Fibroblast of peridontal ligament (primary cell): ENCODE measurements at regions not wholly inside any gene's neighbourhood (a gene's known extent, or its start where the extent isn't known, plus 50 kb on each side); places are given as distances from the start of the nearest gene placed in this dataset.
"Not testable (repeated sequence)": the region's sequence is repeated elsewhere in the genome, so short reads cannot be mapped to it uniquely, and the experiment has no call there.

ENCODE experiments used
- DNase-seq: peaks from one replicate; pipeline ENCODE4 v3.0.0-alpha.2; 2010; ENCODE audit errors: extremely low read depth

DNA sequence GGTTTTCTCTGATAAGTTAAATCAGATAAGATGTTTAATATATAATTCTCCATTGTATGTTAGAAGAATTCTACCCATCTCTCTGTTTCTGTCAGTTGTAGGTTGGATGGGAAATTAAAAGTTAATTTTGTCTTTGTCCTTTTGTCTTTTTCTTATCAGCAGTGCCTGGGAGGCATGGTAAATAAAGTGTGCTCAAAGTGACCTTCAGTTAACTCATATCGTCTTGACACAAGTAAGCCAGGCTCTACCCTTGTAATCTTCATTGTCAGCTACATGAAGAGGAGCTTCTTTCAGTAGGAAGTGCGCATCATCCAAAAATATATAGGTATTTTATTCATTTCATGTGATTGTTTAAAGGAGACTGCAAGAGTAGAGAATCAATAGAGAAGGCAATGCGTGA, 138.9 kb upstream of the NRIP1 start:
- no peak for DNase-seq

DNA sequence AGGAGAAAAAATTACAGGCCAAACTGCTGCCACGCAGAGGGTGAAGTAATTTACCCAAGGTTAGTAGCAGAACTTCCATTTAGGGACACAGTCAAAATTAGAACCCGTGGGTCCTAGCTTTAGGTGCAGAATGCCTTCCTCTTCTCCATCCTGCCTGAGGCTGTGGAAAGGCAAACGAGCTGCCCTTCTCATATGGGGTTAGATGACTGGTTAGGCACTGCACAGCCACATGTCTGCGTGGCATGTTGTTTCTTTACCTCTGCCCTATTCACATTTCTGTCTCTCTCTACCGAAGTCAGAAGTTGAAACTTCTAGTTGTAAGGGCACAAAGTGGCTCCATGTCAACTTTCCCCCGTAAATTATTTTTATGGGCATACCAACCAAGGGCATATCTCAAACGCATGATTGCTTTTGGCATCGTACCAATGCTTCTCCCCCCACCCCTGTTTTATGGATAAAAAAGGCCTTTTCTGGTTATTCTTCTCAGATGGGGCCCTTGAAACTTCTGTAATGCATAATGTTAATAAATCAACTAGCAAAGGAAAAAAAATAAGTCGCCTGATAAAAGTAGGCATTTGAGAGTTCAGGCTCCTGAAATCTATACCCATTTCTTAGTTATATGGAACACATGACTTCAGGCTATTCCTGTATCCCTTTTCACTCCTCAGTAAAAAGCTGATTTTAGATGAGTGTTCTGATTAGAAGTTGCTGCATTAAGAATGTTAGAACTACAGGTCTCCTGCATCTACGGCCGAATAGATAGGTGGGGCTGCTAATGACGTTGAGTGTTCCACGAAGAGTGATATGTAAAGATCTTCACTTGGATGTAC, 139.6 kb upstream of the NRIP1 start:
- no peak for DNase-seq

DNA sequence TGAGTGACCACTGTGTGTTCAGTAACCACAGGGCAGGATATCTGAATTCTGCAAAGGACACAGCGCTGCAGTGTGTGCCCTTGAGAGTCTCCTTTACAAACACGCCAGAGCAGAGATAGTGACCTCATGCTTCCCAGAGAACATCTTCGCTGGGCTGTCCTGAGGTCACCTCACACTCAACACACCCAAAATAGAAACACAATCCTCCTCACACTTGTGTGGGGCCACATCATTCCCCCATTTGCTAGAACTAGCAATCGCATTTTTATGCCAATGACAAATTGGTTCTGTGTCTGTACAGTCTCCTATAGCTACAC, 140.1 kb upstream of the NRIP1 start:
- no peak for DNase-seq

DNA sequence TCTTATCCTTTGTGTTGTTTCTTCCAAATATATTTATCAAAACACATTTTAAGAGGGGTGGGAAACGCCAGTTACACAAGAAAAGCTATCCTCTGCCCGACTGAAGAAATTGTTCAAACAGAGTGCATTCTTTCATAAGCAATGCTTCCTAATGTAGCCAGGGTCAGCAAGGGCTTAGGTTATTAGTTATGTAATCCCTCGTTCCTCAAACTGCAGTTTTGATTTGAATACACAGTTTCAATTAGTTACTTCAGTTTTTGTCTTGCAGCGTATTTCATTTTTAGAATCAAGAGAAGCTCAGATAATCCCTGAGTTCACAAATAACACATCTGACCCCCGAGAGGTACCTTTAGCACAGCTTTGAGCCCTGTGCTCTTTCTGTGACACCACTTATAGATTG, 141.7 kb upstream of the NRIP1 start:
- no peak for DNase-seq

DNA sequence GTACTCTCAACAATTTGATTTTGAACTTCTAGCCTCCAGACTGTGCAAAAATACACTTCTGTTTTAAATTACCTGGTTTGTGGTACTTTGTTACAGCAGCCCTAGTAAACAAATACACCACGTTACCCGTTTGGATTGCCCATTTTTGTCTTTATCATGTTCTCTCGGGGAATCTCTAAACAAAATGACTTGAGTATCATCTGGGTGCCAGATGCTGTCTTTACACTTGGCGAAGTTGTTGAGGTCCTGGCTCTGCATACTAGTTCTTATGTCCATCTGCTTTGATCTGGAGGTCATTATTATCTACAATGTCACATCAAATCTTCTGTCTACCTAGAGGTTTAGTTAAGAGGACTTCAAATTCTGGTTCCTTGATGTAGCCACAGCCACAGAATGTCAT, 142.4 kb upstream of the NRIP1 start:
- DNase-seq: no peak

DNA sequence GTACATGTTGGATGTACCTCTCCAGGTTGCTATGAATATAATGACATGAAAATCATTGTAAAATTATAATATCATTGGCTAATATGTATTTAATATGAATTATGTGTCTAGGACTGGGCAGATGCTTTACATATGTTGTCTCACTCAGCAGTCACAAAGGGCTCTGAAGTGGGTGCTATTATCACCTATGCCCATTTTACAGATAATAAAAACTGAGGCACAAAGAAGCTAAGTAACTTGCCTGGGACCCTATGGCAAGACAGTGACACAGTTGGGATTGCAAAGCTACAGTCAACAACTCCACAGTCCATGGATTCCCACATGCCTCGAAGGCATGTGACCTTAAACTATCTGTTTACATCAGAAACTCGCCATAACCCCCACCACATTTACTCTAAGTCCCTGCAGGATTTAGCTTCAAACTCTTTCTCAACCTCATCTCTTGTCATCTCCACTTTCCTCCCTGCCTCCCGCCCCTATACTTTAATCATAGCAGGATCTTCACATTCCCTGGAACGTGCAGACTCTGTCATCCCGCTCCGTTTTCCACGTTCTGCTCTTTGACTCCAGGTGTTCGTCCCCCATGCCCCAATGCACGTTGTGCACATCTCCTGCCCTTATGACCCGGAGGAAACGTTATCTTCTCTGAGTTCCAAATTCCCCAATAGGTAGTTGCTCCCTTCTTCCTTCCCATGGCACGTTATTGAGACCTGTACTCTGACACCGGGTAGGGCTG, 143.0 kb upstream of the NRIP1 start:
- DNase-seq: no peak

DNA sequence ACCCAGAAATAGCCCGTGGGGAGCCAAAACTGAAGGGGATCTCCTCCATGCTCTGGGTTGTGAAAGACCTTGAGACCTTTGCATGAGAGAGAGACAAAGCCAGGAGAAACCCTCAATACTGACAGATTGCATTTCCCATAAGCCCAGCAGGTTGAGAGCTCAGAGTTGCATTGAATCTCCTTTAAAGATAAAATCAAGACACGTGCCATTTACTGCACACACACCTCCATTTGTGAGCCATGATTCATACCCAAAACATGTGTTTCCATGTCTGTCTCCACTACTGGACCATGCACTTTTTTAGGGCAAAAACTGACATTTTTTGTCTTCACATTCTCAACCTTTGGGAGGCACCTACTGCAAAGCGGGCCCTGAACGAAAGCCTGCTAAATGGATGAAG, 144.0 kb upstream of the NRIP1 start:
- DNase-seq: no peak

DNA sequence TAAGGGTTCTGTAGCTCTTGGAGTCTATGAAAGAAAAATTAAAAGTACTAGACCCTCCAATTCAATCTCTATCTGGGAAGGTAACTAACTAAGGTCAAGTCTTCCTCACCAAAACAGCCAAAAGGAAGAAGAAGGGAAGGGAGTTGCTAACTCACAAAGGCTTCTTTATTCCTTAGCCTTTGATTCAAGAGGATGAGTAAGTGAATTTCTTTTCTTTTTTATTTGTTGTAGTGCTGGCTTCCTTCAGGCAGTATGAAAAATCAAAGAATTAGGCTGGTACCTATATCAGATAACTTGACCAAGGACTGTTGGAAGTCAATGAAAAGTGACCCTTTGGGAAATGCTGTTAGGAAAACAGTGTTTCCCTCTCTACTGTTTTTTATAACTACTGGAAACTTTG, 144.4 kb upstream of the NRIP1 start:
- DNase-seq: no peak

DNA sequence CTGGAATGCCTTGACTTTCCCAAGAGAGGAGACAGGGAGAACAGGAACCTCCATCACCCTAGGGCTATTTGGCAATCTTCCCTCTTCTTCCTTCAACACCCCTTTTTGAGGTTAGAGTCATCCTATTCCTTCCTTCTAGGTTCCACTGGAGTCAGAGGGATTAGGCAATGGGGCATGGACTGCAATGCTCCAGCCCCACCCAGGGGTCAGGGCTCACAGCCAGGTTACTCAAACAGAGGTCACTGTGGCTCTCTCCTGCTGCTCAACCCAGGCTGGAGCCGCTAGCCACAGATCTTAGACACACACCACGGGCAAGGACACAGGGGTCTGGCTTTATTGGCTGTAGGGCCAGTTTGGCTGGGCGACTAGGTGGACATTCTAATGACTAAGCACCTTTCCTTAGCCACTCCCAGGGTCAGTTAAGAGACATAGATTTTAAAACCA, 145.5 kb upstream of the NRIP1 start:
- peak; percentile 5 for DNase-seq

DNA sequence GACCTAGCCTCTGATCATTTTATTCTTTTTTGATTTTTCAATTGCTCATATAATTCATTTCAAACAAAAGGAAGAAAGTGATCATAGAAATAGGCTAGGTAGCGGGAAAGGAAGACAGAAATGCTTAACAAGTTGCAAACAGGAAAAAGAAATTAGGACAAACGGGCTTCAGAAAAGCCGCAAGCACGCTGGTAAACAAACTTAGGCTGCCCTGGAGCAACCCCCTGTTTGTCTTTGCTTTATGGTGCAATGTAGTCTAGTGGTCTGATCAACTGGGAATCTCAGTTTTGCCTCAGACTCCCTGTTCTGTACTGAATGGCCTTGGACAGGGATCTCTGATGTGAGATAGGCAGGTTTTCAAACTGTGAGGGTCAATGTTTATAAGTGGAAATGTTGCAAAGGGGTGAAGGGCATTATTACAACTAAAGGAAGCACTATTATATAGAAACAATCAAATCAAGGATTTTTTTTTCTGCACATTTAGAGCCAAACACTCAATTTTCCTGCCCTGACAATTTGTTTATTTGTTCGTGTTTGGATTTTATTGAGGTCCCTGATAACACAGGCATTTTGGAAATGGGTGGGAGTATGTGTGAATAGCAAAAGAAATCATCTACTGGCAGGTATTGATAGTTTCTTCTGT, 146.8 kb upstream of the NRIP1 start:
- no peak for DNase-seq

DNA sequence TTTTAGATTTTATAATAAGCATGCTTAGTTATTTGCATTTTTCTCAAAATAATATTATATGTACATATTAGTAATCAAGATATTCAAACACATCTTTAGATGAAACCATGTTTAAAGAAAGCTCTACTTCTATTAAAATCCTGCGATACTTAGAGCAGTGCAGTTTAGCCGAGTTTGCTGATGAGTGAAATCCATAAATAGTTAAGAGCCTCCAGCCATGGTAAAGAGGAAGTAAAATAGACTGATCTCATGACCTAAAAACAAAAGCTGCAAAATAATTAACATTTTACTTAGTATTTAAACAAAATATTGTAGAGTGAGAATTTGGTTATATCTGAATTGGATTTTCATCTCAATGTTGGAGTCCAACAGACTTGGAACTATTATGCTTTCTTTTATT, 147.4 kb upstream of the NRIP1 start:
- no peak for DNase-seq

DNA sequence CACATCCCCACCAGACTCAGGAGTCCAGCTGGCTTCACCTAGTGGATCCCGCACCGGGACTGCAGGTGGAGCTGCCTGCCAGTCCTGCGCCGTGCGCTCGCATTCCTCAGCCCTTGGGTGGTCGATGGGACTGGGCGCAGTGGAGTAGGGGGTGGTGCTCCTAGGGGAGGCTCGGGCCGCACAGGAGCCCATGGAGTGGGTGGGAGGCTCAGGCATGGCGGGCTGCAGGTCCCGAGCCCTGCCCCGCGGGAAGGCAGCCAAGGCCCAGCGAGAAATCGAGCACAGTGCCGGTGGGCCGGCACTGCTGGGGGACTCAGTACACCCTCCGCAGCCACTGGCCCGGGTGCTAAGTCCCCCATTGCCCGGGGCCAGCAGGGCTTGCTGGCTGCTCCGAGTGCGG, 153.7 kb upstream of the NRIP1 start:
- DNase-seq: not testable (repeated sequence)

DNA sequence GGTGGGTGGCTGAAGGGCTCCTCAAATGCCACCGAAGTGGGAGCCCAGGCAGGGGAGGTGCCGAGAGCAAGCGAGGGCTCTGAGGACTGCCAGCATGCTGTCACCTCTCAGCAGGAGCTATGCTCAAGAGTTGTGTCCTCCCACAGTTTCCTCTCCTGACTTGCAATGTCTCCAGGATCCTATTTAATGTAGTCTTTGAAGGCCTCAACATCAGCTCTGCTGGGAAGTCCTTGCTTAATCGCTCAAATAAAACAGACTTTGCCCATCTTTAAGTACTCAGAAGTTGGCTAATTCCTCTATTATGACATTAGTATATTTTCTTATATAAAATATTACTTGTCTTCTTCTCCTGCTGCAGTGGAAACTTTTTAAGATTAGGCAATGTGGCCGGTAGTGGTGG, 154.2 kb upstream of the NRIP1 start:
- DNase-seq: no peak

DNA sequence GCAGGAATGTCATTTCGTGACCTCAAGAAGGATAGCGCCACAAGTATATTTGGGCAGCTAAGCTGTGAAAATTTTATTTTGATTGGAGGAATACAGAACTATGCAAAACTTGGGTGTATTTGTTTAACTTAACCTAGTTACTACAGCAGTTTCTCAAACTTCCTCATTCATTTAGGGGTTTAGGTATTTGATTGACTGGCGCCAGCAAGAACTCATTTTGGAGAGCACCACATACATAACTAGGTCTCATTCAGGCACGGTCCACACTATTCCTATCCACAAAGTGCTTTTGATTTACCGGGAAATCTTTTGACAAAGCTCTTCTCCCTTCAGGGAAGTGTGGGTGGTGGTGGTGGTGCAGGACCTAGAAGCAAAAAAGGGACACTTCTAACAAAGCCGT, 155.1 kb upstream of the NRIP1 start:
- peak; percentile 6 for DNase-seq

DNA sequence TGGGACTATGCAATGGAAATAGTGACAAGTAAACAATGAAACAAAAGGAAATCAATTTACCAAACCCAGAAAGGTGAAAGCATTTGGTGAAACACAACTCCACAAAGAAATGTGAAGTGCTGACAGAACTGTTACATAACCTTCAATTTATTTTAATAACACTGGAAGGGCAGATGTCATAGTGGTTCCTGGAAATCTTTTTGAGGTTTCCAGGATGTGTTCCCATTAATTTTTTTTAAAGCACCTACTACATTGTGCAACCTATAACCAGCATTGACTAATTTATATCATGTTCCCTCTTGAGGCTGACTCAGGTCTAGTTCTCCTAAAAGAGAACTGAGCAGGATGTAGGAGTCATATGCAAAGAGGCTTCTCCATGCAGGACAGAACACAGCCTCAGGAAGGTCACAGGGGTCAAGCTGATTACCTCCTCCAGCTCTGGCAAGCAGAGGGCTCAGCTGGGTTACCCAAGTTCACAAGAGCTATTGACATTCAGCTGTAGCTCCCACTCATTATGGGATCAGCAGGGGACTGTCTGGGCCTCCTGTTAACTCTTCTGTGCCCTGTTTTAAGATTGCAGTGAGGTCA, 157.1 kb upstream of the NRIP1 start:
- peak; percentile 56 for DNase-seq

DNA sequence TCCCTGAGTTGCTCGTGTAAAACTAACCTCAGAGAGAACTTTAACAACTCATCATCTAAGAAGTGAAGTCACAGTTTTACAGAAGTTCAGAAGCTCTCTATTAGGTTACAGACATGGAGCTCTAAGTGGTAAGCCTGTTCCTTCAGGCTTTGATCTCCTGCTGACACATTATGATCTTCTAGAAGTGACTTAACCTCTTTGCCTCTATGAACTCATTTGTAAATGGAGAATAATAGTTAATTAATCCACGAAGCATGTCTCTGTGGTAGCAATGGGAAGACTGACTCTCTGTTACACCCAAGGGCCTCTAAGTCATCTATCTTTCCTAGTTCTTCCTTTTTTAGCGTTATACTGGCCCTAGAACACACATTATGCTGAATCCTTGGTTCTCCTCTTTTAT, 157.9 kb upstream of the NRIP1 start:
- DNase-seq: peak; percentile 14

DNA sequence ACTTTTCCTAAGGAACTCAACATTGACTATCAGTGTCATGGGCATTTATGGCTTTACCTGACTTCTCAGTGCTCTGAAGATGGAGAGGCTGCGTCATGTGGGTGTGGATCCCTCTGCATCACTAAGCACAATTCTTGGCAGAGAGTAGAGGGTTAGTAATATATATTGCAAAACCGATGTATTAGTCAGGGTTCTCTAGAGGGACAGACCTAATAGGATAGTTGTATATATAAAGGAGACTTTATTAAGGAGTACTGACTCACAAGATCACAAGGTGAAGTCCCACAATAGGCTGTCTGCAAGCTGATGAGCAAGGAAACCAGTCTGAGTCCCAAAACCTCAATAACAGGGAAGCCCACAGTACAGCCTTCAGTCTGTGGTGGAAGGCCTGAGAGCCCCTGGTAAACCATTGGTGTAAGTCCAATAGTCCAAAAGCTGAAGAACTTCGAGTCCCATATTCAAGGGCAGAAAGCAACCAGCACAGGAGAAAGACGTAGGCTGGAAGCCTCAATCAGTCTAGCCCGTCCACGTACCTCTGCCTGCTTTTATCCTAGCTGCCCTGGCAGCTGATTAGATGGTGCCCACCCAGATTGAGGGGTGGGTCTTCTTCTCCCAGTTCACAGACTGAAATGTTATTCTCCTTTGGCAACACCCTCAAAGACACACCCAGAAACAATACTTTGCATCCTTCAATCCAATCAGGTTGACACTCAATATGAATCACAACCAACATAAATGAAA, 159.7 kb upstream of the NRIP1 start:
- peak; percentile 83 for DNase-seq

DNA sequence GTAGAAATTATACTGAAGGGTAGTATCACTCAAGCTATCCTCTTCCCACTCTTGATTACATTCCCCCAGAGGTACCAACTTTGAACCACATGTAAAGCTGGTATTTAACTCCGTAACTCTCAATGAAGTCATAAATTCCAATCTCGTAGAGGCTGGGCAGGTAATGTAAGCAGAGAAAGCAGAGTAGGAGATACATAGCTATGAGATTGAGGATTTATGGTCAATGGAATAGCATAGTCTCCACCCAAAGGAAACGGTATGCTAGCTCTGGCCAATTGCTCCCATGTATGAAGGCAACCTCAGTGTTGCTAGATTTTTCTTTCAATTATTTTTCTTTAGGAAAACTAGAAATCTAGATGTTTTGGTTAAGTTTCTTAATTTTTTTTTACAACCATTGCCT, 163.1 kb upstream of the NRIP1 start:
- DNase-seq: no peak

DNA sequence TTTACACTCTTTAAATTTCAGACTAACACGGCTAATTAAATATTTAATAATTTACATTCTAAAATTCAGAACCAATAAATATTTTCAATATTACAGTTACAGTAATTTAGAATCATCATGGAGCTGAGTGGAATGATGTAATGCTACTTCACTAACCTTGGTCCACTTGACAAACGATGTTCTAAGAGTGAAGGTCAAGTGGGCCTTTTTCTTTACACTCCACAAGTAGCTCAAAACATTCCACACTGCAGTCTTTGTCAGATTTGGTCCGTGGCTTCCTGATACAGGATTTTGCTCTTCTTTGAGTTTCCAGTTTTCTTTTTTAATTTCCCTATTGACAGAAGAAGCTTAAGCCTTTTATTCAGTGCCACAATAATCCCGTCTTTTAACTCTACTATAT, 164.6 kb upstream of the NRIP1 start:
- no peak for DNase-seq

DNA sequence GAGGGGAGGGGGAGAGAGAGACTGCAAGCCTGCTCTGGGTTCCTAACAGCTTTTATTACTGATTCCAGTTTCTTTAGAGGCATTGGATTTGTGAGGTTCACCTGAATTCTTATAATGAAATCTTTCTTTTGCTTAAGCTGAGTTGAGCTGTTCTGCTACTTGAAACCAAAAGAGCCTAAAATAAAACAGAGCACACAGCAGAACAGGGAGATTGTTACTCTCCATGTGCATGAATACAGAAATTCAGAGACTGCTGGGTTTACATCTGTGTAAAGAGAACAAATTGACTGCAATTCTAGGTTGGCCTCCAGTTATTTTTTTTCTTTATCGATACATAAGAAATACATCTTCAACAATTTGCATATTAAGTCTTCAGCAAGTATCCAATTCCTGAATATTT, 168.8 kb upstream of the NRIP1 start:
- no peak for DNase-seq

DNA sequence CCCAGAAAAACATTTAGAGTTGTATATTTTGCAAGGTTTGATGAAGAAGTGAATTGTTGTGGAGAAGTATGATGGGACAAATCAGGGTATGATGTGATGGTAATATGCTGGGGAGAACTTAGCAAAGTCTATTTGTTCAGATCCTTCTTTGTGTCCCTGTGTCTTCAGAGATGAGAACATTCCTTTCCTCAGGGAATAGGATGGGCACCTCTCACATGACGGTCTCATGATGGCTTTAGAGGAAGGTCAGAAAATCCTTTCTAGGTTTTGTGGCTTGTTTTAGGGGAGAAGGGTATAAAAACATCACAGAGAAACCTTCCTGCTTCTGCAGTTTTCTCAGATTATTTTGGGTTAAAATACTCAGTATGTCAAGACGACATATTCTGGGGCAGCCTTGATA, 171.3 kb upstream of the NRIP1 start:
- no peak for DNase-seq

DNA sequence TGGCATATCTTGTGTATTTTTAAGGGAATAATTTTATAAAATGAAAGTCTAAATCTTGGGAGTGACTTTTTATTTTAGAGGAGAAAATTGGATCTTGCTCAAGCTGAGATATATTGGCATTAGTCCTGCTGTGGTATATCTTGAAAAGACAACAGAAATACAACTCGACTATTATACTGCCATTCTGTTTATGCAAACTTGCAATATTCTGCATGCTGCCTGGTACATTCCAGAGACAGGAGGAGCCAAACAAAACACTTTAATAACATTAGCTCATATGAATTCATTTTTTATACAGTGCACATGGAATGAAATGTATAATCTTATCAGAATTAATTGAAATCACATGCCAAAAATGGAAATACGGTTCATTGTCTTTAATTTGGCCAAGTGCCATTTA, 176.0 kb upstream of the NRIP1 start:
- DNase-seq: peak; percentile 37
